ENCODE measurements at regions not wholly inside any gene's neighbourhood (a gene's known extent, or its start where the extent isn't known, plus 50 kb on each side); places are given as distances from the start of the nearest gene placed in this dataset.

DNA sequence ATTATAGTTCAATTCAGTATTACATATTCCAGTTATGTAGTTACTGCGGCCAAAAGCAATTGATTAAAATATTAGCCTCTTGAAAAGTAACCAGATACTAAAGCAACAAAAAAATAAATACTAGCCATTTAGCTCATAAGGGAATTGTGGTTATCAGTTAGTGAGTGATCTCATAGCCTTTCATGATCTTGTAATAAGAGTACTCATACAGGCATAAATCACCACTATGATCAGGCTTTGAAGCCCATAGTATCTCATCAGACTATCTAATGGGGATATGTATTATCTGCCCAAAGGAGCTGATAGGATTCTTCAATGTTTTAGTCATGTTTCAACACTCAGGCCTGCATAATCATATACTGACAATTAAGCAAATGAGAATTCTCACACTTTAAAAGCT lies 184.1 kb upstream of the CCDC54 start (continued):
- TF ChIP-seq EZH2 (IDR thresholded peaks at IDR 0.05; ENCODE audit: low read depth, unreplicated experiment), result no peak
- no peak for TF ChIP-seq STAT1 (IDR thresholded peaks at IDR 0.05; ENCODE audit: unreplicated experiment)
- no peak for TF ChIP-seq JUNB (IDR thresholded peaks at IDR 0.05; ENCODE audit: unreplicated experiment)
- no peak for TF ChIP-seq ZNF331 (CRISPR knock-in tag; IDR thresholded peaks at IDR 0.05; ENCODE audit: low read depth)

DNA sequence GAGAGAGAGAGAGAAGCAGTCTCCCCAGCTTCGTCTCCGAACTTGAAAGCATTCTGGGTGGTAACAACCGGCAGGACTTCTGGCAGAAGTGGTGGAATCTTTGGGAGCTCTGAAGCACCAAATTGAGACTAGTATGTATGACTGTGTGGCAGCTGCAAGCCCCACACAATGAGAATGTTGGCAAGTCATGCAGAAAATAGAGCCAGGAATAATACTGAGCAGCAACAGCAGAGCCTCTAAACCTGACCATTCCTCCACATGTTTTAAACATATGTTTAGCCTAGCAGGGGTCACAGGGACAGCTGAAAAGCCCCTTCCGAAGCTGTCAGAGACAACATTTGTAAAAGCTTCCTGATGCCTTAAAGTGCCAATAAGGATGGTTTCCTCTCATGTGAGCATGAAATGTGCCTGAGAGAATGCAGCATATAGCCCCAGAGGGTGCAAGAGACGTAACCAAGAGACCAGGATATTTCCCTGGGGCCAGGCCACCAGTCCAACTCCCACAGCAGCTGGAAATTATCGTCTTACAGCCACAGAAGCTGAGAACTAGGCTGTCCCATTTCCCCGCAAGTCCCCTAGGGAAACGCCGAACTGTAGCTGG lies 178.6 kb upstream of the CCDC54 start:
- Mint-ChIP-seq H3K4me1 (no peaks in the 10 kb centered on the region), H3K4me3 (no peak overlapping the region), H3K36me3 (ENCODE audit: low read depth) (no peaks in the 10 kb centered on the region), H3K27me3 (ENCODE audit: insufficient read depth, low read depth, poor library complexity) (peaks cover 1% of the 10 kb centered on the region), H3K27ac (no peak overlapping the region), H3K9me3 (no peaks in the 10 kb centered on the region; the same call in 2 of the 3 replicates)
- H3F3A ChIP-seq (replicated peaks; ENCODE audit: low read depth), result no peaks in the 10 kb centered on the region
- no peaks in the 10 kb centered on the region for H3K27me3 ChIP-seq (ENCODE audit: insufficient read depth)
- H3K4me1 ChIP-seq (ENCODE audit: insufficient read depth), result no peaks in the 10 kb centered on the region
- H3K4me3 ChIP-seq, result no peak overlapping the region
- H3K36me3 ChIP-seq (ENCODE audit: insufficient read depth), result no peaks in the 10 kb centered on the region
- no peak for ATAC-seq
- no peaks in the 10 kb centered on the region; the same call in 1 of the 2 replicates for H3K9me2 ChIP-seq (ENCODE audit: insufficient read depth)
- H3K4me2 ChIP-seq, result no peak overlapping the region
- no peak for DNase-seq (ENCODE audit: low spot score)
- H3K27ac ChIP-seq (ENCODE audit: low read depth), result no peak overlapping the region
- no peaks in the 10 kb centered on the region for H4K20me1 ChIP-seq (replicated peaks; ENCODE audit: insufficient read depth)
- H2AFZ ChIP-seq, result peak overlapping the region; percentile 66
- no peaks in the 10 kb centered on the region for H3K79me2 ChIP-seq (replicated peaks; ENCODE audit: insufficient read depth)
- no peak for TF ChIP-seq JUNB (IDR thresholded peaks at IDR 0.05; ENCODE audit: unreplicated experiment)
- TF ChIP-seq, protein P1, sequence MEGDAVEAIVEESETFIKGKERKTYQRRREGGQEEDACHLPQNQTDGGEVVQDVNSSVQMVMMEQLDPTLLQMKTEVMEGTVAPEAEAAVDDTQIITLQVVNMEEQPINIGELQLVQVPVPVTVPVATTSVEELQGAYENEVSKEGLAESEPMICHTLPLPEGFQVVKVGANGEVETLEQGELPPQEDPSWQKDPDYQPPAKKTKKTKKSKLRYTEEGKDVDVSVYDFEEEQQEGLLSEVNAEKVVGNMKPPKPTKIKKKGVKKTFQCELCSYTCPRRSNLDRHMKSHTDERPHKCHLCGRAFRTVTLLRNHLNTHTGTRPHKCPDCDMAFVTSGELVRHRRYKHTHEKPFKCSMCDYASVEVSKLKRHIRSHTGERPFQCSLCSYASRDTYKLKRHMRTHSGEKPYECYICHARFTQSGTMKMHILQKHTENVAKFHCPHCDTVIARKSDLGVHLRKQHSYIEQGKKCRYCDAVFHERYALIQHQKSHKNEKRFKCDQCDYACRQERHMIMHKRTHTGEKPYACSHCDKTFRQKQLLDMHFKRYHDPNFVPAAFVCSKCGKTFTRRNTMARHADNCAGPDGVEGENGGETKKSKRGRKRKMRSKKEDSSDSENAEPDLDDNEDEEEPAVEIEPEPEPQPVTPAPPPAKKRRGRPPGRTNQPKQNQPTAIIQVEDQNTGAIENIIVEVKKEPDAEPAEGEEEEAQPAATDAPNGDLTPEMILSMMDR (conservative IDR thresholded peaks at IDR 0.05; ENCODE audit: low read depth in 2 of 2), result no peak
- TF ChIP-seq CREB1 (CRISPR knock-in tag; IDR thresholded peaks at IDR 0.05; ENCODE audit: low read depth), result no peak
- TF ChIP-seq POLR2AphosphoS5 (IDR thresholded peaks at IDR 0.05; ENCODE audit: low read depth), result no peak
- TF ChIP-seq STAT1 (IDR thresholded peaks at IDR 0.05; ENCODE audit: unreplicated experiment), result no peak
- TF ChIP-seq ZNF114 (CRISPR knock-in tag; IDR thresholded peaks at IDR 0.05), result no peak
- TF ChIP-seq NANOG (IDR thresholded peaks at IDR 0.05; ENCODE audit: borderline replicate concordance), result no peak
- TF ChIP-seq ZNF331 (CRISPR knock-in tag; IDR thresholded peaks at IDR 0.05; ENCODE audit: low read depth), result no peak
- no peak for TF ChIP-seq EZH2phosphoT487 (IDR thresholded peaks at IDR 0.05; ENCODE audit: unreplicated experiment)
- TF ChIP-seq, protein P2, sequence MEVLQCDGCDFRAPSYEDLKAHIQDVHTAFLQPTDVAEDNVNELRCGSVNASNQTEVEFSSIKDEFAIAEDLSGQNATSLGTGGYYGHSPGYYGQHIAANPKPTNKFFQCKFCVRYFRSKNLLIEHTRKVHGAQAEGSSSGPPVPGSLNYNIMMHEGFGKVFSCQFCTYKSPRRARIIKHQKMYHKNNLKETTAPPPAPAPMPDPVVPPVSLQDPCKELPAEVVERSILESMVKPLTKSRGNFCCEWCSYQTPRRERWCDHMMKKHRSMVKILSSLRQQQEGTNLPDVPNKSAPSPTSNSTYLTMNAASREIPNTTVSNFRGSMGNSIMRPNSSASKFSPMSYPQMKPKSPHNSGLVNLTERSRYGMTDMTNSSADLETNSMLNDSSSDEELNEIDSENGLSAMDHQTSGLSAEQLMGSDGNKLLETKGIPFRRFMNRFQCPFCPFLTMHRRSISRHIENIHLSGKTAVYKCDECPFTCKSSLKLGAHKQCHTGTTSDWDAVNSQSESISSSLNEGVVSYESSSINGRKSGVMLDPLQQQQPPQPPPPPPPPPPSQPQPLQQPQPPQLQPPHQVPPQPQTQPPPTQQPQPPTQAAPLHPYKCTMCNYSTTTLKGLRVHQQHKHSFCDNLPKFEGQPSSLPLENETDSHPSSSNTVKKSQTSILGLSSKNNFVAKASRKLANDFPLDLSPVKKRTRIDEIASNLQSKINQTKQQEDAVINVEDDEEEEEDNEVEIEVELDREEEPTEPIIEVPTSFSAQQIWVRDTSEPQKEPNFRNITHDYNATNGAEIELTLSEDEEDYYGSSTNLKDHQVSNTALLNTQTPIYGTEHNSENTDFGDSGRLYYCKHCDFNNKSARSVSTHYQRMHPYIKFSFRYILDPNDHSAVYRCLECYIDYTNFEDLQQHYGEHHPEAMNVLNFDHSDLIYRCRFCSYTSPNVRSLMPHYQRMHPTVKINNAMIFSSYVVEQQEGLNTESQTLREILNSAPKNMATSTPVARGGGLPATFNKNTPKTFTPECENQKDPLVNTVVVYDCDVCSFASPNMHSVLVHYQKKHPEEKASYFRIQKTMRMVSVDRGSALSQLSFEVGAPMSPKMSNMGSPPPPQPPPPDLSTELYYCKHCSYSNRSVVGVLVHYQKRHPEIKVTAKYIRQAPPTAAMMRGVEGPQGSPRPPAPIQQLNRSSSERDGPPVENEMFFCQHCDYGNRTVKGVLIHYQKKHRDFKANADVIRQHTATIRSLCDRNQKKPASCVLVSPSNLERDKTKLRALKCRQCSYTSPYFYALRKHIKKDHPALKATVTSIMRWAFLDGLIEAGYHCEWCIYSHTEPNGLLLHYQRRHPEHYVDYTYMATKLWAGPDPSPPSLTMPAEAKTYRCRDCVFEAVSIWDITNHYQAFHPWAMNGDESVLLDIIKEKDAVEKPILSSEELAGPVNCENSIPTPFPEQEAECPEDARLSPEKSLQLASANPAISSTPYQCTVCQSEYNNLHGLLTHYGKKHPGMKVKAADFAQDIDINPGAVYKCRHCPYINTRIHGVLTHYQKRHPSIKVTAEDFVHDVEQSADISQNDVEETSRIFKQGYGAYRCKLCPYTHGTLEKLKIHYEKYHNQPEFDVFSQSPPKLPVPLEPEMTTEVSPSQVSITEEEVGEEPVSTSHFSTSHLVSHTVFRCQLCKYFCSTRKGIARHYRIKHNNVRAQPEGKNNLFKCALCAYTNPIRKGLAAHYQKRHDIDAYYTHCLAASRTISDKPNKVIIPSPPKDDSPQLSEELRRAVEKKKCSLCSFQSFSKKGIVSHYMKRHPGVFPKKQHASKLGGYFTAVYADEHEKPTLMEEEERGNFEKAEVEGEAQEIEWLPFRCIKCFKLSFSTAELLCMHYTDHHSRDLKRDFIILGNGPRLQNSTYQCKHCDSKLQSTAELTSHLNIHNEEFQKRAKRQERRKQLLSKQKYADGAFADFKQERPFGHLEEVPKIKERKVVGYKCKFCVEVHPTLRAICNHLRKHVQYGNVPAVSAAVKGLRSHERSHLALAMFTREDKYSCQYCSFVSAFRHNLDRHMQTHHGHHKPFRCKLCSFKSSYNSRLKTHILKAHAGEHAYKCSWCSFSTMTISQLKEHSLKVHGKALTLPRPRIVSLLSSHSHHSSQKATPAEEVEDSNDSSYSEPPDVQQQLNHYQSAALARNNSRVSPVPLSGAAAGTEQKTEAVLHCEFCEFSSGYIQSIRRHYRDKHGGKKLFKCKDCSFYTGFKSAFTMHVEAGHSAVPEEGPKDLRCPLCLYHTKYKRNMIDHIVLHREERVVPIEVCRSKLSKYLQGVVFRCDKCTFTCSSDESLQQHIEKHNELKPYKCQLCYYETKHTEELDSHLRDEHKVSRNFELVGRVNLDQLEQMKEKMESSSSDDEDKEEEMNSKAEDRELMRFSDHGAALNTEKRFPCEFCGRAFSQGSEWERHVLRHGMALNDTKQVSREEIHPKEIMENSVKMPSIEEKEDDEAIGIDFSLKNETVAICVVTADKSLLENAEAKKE (CRISPR knock-in tag; IDR thresholded peaks at IDR 0.05), result no peak
- TF ChIP-seq, protein P3, sequence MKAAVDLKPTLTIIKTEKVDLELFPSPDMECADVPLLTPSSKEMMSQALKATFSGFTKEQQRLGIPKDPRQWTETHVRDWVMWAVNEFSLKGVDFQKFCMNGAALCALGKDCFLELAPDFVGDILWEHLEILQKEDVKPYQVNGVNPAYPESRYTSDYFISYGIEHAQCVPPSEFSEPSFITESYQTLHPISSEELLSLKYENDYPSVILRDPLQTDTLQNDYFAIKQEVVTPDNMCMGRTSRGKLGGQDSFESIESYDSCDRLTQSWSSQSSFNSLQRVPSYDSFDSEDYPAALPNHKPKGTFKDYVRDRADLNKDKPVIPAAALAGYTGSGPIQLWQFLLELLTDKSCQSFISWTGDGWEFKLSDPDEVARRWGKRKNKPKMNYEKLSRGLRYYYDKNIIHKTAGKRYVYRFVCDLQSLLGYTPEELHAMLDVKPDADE (IDR thresholded peaks at IDR 0.05), result no peak
- TF ChIP-seq EZH2 (IDR thresholded peaks at IDR 0.05; ENCODE audit: low read depth, unreplicated experiment), result no peak

Measured in GM23338 (cell line).